HFF-Myc (cell line): ENCODE measurements at regions not wholly inside any gene's neighbourhood (a gene's known extent, or its start where the extent isn't known, plus 50 kb on each side); places are given as distances from the start of the nearest gene placed in this dataset.

Experiments used
- DNase-seq: peaks from one replicate; pipeline ENCODE4 v3.0.0-alpha.2; 2011; ENCODE audit warnings: low read depth; ENCODE audit errors: extremely low read depth
- H3K4me3 ChIP-seq: replicated peaks from 2 replicates; pipeline ENCODE4 v1.5.1; 2011; ENCODE audit warnings: low read depth, mild to moderate bottlenecking, control low read depth, low read length
- CTCF ChIP-seq: IDR thresholded peaks from 2 replicates; pipeline ENCODE4 v1.5.1; 2012; ENCODE audit warnings: mild to moderate bottlenecking, low read depth, low read length, control low read depth; ENCODE audit errors: missing control alignments

- no peak for TF ChIP-seq CTCF
- DNase-seq, result no peak
- no peak overlapping the region for H3K4me3 ChIP-seq
These were observed 304.7 kb downstream of the COG6 start for GRCh38 chr13:39960191-39960590.

DNA sequence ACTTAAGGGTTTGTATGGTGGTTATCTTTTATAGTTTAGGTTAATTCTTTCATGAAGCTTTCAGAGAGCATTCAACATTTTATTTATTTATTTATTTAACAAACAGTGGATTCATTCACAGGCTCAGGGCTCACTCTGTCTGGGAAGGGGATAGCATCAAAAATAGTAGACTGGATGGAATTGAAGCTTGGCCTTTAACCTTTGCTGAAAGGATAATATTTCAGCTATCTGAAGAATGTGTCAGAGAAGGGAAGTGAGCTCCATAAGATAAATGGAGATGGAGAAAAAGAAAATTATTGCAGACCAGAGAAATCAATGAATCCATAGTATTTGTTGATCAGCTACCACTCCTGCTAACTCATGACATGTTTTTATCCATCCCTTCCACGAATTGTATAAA, 305.6 kb downstream of the COG6 start:
- H3K4me3 ChIP-seq, result no peak overlapping the region
- no peak for TF ChIP-seq CTCF
- DNase-seq, result no peak

- TF ChIP-seq CTCF, result no peak
- no peak overlapping the region for H3K4me3 ChIP-seq
- no peak for DNase-seq
These were observed 308.1 kb downstream of the COG6 start for GRCh38 chr13:39963612-39964011.

DNA sequence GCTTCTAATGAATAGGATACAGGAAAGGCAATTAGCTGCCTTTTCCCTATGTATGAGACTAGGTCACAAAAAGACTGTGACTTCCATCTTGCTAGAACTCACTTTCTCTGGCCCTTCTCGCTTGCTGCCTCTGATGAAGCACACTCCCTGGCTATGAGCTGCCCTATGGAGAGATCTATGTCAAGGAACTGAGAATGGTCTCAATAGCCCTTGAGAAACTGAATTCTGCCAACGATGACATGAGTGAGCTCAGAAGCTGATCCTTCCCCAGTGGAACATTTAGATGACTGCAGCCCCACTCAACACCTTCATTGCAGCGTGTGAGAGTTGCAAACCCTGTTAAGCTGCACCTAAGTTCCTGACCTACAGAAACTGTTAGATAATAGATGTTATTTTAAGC, 309.8 kb downstream of the COG6 start:
- no peak overlapping the region for H3K4me3 ChIP-seq
- DNase-seq, result no peak
- TF ChIP-seq CTCF, result no peak

- no peak for TF ChIP-seq CTCF
- no peak overlapping the region for H3K4me3 ChIP-seq
- no peak for DNase-seq
These were observed 311.9 kb downstream of the COG6 start for GRCh38 chr13:39967199-39967959.

DNA sequence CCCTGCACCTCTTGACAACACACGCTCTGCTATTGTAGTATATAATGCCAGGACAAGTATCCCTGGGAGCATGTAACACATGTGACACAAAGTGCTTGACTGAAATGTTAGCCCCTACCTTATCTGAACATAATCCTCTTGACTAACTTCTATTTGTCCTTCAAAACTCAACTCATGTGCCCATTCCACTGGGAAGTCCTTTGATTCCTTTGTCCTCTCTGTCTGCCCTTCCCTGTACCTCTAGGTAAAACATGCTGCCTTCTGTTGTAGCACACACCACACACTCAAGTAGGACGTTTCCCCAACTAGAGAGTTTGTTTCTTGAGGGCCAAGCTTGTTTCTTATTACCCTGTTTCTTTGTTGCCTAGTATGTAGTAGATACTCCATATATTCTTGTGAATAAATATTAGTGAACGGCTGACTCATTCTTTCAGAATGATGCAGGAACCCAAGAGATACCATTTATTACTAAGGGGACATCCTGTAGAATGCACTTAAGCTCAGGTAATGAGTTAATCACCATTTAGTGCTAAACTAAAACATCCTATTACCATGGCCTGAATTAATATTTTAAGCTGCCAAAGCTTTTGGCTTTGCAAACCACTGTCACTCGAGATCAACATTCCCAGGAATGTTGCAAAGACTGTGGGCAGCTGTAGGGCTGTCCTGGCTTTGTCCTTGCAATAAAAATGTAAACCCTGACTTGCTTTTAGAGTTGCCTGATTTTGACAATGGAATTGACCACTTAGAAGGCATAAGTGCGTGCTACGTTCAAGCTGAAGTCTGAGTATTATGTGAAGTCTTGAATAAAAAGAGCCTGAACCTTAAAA, 313.4 kb downstream of the COG6 start:
- H3K4me3 ChIP-seq, result no peak overlapping the region
- TF ChIP-seq CTCF, result no peak
- DNase-seq, result no peak
